Subcutaneous abdominal adipose tissue (tissue), 5 donors: ENCODE measurements at regions not wholly inside any gene's neighbourhood (a gene's known extent, or its start where the extent isn't known, plus 50 kb on each side); places are given as distances from the start of the nearest gene placed in this dataset.

Experiments used
- H3K27ac ChIP-seq: one replicate; pipeline ENCODE4 v1.7.0; 2013; ENCODE audit warnings: low read depth, mild to moderate bottlenecking, inconsistent platforms, low read length, moderate library complexity
- H3K27me3 ChIP-seq, 5 donors: one replicate each; pipeline ENCODE4 v1.7.0; 2013; ENCODE audit warnings: low read length in 5 of 5, inconsistent platforms in 1 of 5; ENCODE audit not compliant: control insufficient read depth in 5 of 5, insufficient read depth in 4 of 5
- H3K36me3 ChIP-seq, 5 donors: one replicate each; pipeline ENCODE4 v1.7.0; 2013; ENCODE audit warnings: low read length in 5 of 5; ENCODE audit not compliant: control insufficient read depth in 5 of 5, insufficient read depth in 5 of 5
- H3K4me1 ChIP-seq, 5 donors: one replicate each; pipeline ENCODE4 v1.7.0; 2013; ENCODE audit warnings: low read length in 5 of 5, mild to moderate bottlenecking in 3 of 5, moderate library complexity in 1 of 5; ENCODE audit not compliant: control insufficient read depth in 5 of 5, insufficient read depth in 5 of 5
- H3K4me3 ChIP-seq, 5 donors: one replicate each; pipeline ENCODE4 v1.7.0; 2013; ENCODE audit warnings: low read length in 5 of 5, low read depth in 1 of 5
- H3K9ac ChIP-seq, 5 donors: one replicate each; pipeline ENCODE4 v1.7.0; 2013; ENCODE audit warnings: low read length in 5 of 5, mild to moderate bottlenecking in 4 of 5, moderate library complexity in 3 of 5
- H3K9me3 ChIP-seq, 5 donors: one replicate each; pipeline ENCODE4 v1.7.0; 2013; ENCODE audit warnings: low read length in 5 of 5; ENCODE audit not compliant: control insufficient read depth in 5 of 5
- donor health status: healthy.
- donor health status: healthy.
- donor health status: healthy.
- donor health status: healthy.
- donor health status: healthy.

DNA sequence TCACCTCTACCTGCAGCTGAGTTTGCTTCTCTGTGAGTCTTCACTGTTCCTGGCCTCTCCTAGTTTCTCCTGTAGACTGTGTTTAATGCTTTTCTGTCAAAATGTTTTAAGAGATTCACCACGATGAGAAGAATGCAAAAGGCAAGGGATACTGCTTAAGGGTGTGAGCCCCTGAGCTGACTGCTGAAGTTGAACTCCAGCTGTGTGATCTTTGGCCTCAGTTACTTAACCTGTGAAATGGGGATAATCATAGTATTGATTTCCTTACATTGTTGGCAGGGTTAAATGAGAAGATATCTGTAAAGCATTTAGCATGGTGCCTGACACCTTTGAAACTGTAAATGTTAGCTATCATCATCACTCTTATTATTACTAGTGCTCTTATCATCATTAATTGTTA lies 230.2 kb upstream of the MYLIP start:
- Histone ChIP-seq H3K36me3 (no peaks in the 10 kb centered on the region), H3K27ac (no peak overlapping the region), H3K9ac (no peak overlapping the region), H3K27me3 (no peaks in the 10 kb centered on the region), H3K4me1 (peaks cover 8 to 39% (median 32%) of the 10 kb centered on the region in 5 donors), H3K4me3 (no peak overlapping the region), H3K9me3 (peaks cover 0 to 4% (median 3%) of the 10 kb centered on the region in 5 donors)

GRCh38 chr6:15897063-15897876 lies 231.6 kb upstream of the MYLIP start:
- Histone ChIP-seq H3K27ac (peak overlapping the region; percentile 92), H3K27me3 (no peaks in the 10 kb centered on the region), H3K9ac (peak overlapping the region in 2 of 5 donors; percentile 6 to 87), H3K36me3 (no peaks in the 10 kb centered on the region), H3K4me1 (peaks cover 8 to 41% (median 32%) of the 10 kb centered on the region in 5 donors), H3K9me3 (peaks cover 0 to 3% (median 2%) of the 10 kb centered on the region in 5 donors), H3K4me3 (peak overlapping the region; percentile 17 to 54 (median 39))

DNA sequence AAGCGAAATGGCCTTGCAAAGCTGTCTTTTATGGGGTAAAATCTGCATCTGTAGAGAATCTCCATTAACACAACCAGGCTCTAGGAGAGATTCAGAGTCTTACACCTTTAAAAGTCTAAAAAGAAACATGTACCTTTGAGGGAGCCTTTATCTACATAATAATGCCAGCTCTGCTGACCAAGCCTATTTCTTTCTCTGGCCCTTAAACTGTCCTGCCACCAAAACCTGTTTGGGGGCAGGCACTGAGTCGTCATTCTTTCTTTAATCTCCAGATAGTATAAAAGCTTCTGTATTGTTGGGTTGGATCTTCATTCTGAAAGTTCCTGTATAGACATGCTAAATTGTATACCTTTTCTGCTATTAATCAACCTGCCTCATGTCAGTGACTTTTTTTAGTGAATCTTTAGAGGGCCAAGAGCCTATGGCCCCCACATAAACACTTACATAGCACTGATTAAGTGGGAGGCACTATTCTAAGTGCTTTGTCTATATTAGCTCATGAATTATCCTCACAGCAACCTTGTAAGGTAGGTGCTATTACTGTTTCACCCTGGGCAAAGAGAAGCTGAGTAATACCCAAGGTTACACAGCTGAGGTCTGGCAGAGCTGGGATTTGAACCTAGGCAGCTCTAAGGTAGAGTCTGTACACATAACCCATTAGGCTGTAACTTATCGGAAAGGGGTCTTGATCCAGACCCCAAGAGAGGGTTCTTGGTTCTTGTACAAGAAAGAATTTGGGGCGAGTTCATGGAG lies 232.3 kb upstream of the DTNBP1 start:
- H3K4me3 ChIP-seq: no peak overlapping the region
- no peaks in the 10 kb centered on the region for H3K27me3 ChIP-seq
- no peak overlapping the region for H3K27ac ChIP-seq
- H3K9me3 ChIP-seq: peaks cover 0 to 3% (median 2%) of the 10 kb centered on the region in 5 donors
- no peak overlapping the region for H3K9ac ChIP-seq
- H3K4me1 ChIP-seq: peaks cover 8 to 24% (median 17%) of the 10 kb centered on the region in 5 donors
- H3K36me3 ChIP-seq: no peaks in the 10 kb centered on the region

DNA sequence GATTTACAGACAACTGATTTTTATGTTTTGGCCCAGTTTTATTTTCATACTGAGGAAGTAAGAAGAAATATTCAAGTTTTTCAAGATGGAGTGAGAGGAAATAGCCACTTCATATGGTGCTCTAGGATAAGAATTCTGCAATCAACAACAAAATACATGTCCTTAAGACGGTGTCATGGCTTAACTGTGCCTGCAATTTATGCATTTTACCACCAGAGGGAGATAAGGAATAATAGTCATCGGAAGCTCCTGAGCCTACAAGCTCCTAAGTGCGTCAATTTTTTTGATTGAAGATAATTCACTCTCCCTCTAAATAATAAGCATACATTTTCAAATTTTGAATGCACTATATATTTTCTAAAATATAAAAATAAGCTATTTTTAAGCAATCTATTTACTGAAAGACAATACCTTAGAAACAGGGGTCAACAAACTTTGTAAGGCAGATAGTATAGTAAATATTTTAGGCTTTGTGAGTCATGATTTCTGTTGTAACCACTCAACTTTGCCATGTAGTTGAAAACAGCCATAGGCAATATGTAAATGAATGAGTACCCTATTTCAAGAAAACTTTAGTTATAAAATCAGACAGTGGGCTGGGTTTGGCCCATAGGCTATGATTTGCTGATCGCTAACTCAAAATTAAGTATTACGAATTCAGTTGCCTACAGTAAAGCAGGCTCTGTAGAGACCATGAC lies 230.9 kb upstream of the DTNBP1 start:
- Histone ChIP-seq H3K4me3 (no peak overlapping the region), H3K9me3 (peaks cover 0 to 3% (median 2%) of the 10 kb centered on the region in 5 donors), H3K36me3 (no peaks in the 10 kb centered on the region), H3K27ac (no peak overlapping the region), H3K27me3 (no peaks in the 10 kb centered on the region), H3K9ac (no peak overlapping the region), H3K4me1 (peaks cover 10 to 37% (median 30%) of the 10 kb centered on the region in 5 donors)

DNA sequence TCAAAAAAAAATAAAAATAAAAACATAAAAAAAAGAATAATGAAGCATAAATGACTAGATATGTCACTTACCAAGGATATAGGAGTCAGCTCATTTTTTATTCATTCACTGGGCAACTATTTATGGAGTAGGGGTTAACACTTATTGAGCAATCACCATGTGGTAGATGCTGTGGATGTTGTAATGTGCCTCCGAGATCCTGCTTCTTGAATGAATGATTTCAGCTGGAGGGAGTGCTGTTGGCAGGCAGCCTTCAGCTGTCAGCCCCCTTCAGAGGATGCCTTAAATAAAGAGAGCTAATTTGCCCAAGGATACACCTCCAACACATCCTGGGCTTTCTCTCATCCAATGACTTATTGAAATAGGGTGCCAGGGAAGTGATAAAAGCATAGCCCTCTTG lies 229.5 kb upstream of the DTNBP1 start:
- H3K9ac ChIP-seq: no peak overlapping the region

GRCh38 chr6:15888798-15889772 lies 226.3 kb upstream of the DTNBP1 start:
- Histone ChIP-seq H3K27me3 (no peaks in the 10 kb centered on the region), H3K27ac (peak overlapping the region; percentile 54), H3K4me1 (peaks cover 1 to 28% (median 25%) of the 10 kb centered on the region in 5 donors), H3K4me3 (no peak overlapping the region), H3K9ac (no peak overlapping the region), H3K9me3 (peaks cover 0 to 3% (median 2%) of the 10 kb centered on the region in 5 donors), H3K36me3 (no peaks in the 10 kb centered on the region)

More for the DNA sequence above, 229.5 kb upstream of the DTNBP1 start:
- Histone ChIP-seq H3K4me1 (peaks cover 8 to 40% (median 32%) of the 10 kb centered on the region in 5 donors), H3K27ac (no peak overlapping the region), H3K36me3 (no peaks in the 10 kb centered on the region), H3K4me3 (no peak overlapping the region), H3K27me3 (no peaks in the 10 kb centered on the region), H3K9me3 (peaks cover 0 to 3% (median 2%) of the 10 kb centered on the region in 5 donors)

- no peak overlapping the region for H3K27ac ChIP-seq
Observed at GRCh38 chr6:15887491-15888461, 224.9 kb upstream of the DTNBP1 start.

DNA sequence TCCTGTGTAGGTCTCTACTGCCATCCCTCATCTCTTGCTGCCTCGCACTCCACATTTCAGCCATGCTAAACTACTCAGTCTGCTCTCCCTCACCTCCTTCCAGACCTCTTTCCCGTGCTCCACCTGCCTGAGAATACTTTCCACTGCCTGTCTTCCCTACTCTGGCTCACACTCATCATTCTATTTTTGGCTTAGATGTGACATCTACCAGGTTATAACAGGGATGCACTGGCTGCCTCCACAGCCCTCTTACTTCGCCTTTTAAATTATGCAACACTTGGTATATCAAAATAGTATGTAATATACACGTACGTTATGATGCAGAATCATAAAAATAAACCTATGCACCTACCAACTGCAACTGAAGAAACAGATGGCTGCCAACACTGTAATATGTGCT lies 222.8 kb upstream of the DTNBP1 start:
- H3K27ac ChIP-seq: no peak overlapping the region
- no peaks in the 10 kb centered on the region for H3K36me3 ChIP-seq
- no peaks in the 10 kb centered on the region for H3K9me3 ChIP-seq
- no peak overlapping the region for H3K9ac ChIP-seq
- H3K27me3 ChIP-seq: no peaks in the 10 kb centered on the region
- peaks cover 1 to 41% (median 24%) of the 10 kb centered on the region in 5 donors for H3K4me1 ChIP-seq
- no peak overlapping the region for H3K4me3 ChIP-seq

More at GRCh38 chr6:15887491-15888461, 224.9 kb upstream of the DTNBP1 start:
- Histone ChIP-seq H3K36me3 (no peaks in the 10 kb centered on the region), H3K9me3 (no peaks in the 10 kb centered on the region), H3K4me1 (peaks cover 1 to 32% (median 28%) of the 10 kb centered on the region in 5 donors), H3K9ac (no peak overlapping the region), H3K4me3 (no peak overlapping the region), H3K27me3 (no peaks in the 10 kb centered on the region)
